Urothelium cell line (cell line): ENCODE measurements at regions not wholly inside any gene's neighbourhood (a gene's known extent, or its start where the extent isn't known, plus 50 kb on each side); places are given as distances from the start of the nearest gene placed in this dataset.
"Not testable (repeated sequence)": the region's sequence is repeated elsewhere in the genome, so short reads cannot be mapped to it uniquely, and the experiment has no call there.

Experiments used
- DNase-seq: peaks from one replicate; pipeline ENCODE4 v3.0.0; 2011; ENCODE audit warnings: low spot score, mixed read lengths
- FAIRE-seq: peaks from 2 replicates; lab custom pipeline; 2011; peaks lifted over from hg19 to GRCh38; lab: Jason Lieb, UNC

- no peak for DNase-seq
Measured at GRCh38 chr3:88767746-88768145, 339.7 kb upstream of the EPHA3 start.

GRCh38 chr3:88773766-88774165 is 333.7 kb upstream of the EPHA3 start:
- FAIRE-seq, result no peak
- no peak for DNase-seq

More at GRCh38 chr3:88767746-88768145, 339.7 kb upstream of the EPHA3 start:
- FAIRE-seq, result no peak

- no peak for DNase-seq
- FAIRE-seq, result no peak
Measured at GRCh38 chr3:88775026-88775690, 332.3 kb upstream of the EPHA3 start.

- DNase-seq (no peak), FAIRE-seq (no peak)
Measured at GRCh38 chr3:88779482-88779881, 327.9 kb upstream of the EPHA3 start.

- FAIRE-seq, result no peak
- no peak for DNase-seq
Measured at GRCh38 chr3:88784925-88785324, 322.5 kb upstream of the EPHA3 start.

GRCh38 chr3:88785841-88786240 is 321.6 kb upstream of the EPHA3 start:
- DNase-seq (no peak), FAIRE-seq (no peak)

- no peak for FAIRE-seq
Measured at GRCh38 chr3:88795503-88795902, 311.9 kb upstream of the EPHA3 start.

GRCh38 chr3:88807491-88808105 is 299.8 kb upstream of the EPHA3 start:
- FAIRE-seq, result no peak
- peak; percentile 26 for DNase-seq

More at GRCh38 chr3:88795503-88795902, 311.9 kb upstream of the EPHA3 start:
- DNase-seq, result no peak

GRCh38 chr3:88809993-88810392 is 297.4 kb upstream of the EPHA3 start:
- FAIRE-seq (no peak), DNase-seq (no peak)

- DNase-seq (no peak), FAIRE-seq (no peak)
Measured at GRCh38 chr3:88810455-88810854, 297.0 kb upstream of the EPHA3 start.

GRCh38 chr3:88811096-88811495 is 296.3 kb upstream of the EPHA3 start:
- DNase-seq, result no peak
- FAIRE-seq, result no peak

GRCh38 chr3:88812576-88812975 is 294.8 kb upstream of the EPHA3 start:
- FAIRE-seq (peak; percentile 52), DNase-seq (no peak)

- FAIRE-seq (no peak), DNase-seq (no peak)
Measured at GRCh38 chr3:88816445-88816844, 291.0 kb upstream of the EPHA3 start.

- DNase-seq, result no peak
- FAIRE-seq, result peak; percentile 58
Measured at GRCh38 chr3:88824666-88825564, 282.5 kb upstream of the EPHA3 start.

- FAIRE-seq (no peak), DNase-seq (no peak)
Measured at GRCh38 chr3:88828466-88828865, 279.0 kb upstream of the EPHA3 start.

- FAIRE-seq (no peak), DNase-seq (no peak)
Measured at GRCh38 chr3:88852606-88853005, 254.8 kb upstream of the EPHA3 start.

- DNase-seq (no peak), FAIRE-seq (no peak)
Measured at GRCh38 chr3:88863196-88863595, 244.2 kb upstream of the EPHA3 start.

GRCh38 chr3:88876724-88877123 is 230.7 kb upstream of the EPHA3 start:
- FAIRE-seq (no peak), DNase-seq (no peak)

GRCh38 chr3:88879905-88880304 is 227.5 kb upstream of the EPHA3 start:
- FAIRE-seq (no peak), DNase-seq (no peak)

GRCh38 chr3:88882121-88882520 is 225.3 kb upstream of the EPHA3 start:
- DNase-seq (no peak), FAIRE-seq (no peak)

GRCh38 chr3:88886624-88887023 is 220.8 kb upstream of the EPHA3 start:
- not testable (repeated sequence) for FAIRE-seq, DNase-seq

GRCh38 chr3:88896026-88896425 is 211.4 kb upstream of the EPHA3 start:
- no peak for FAIRE-seq
- no peak for DNase-seq
